ENCODE measurements at regions not wholly inside any gene's neighbourhood (a gene's known extent, or its start where the extent isn't known, plus 50 kb on each side); places are given as distances from the start of the nearest gene placed in this dataset.

DNA sequence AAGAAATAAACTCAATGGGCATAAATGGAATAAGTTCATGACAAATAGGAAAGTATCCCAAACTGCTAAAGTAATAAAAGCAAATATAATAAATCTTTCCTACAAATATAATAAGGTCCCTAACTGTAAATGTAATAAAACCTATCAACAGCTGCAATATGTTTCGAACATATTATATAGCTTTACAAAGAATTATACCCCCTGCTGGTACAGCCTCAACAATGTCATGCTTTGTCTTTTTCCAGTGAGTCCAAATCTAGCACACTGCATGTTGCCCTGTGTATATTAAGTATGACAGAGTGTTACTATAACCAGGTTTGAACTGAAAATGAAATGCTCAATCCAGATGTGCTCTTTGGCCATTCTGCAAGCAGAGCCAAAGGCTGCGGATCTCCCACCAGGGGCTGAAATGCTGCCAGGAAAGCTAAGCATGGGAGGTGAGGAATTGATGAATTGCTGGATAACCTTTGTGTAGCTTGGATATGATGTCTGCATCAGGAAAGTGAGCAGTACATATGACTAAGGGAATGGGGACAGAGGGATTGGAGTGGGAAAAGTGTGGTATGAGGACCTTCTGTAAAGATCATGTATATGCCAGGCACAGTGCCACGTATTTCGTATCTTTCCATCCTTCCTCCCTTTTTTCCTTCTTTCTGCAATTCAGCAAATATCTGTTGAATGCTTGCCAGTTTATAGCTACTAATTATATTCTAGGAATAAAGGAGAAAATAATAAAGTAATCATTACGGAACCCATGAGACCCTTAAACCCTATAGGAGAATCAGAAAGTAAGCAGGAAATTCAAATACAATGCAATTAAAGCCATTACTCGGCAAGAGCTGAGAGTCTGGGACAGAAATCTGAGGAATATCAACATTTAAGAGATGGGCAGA is 954.6 kb upstream of the LCORL start:
- Histone ChIP-seq H3K9me3 (no peaks in the 10 kb centered on the region), H3K4me1 (no peaks in the 10 kb centered on the region)
- ATAC-seq: no peak

GRCh38 chr4:18973296-18973695 is 951.7 kb upstream of the LCORL start:
- TF ChIP-seq, protein P1, sequence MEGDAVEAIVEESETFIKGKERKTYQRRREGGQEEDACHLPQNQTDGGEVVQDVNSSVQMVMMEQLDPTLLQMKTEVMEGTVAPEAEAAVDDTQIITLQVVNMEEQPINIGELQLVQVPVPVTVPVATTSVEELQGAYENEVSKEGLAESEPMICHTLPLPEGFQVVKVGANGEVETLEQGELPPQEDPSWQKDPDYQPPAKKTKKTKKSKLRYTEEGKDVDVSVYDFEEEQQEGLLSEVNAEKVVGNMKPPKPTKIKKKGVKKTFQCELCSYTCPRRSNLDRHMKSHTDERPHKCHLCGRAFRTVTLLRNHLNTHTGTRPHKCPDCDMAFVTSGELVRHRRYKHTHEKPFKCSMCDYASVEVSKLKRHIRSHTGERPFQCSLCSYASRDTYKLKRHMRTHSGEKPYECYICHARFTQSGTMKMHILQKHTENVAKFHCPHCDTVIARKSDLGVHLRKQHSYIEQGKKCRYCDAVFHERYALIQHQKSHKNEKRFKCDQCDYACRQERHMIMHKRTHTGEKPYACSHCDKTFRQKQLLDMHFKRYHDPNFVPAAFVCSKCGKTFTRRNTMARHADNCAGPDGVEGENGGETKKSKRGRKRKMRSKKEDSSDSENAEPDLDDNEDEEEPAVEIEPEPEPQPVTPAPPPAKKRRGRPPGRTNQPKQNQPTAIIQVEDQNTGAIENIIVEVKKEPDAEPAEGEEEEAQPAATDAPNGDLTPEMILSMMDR (IDR thresholded peaks at IDR 0.05 in 4 of 5, conservative IDR thresholded peaks at IDR 0.05 in 1 of 5): no peak
- no peak for TF ChIP-seq POLR2A (IDR thresholded peaks at IDR 0.05)
- intact Hi-C loops (cut with DNase I; ENCODE audit: low total_unique reads): no loop called here
- Histone ChIP-seq H3K4me1 (no peaks in the 10 kb centered on the region), H3K9me3 (no peaks in the 10 kb centered on the region), H3K4me3 (no peak overlapping the region), H3K36me3 (no peaks in the 10 kb centered on the region), H3K27me3 (no peaks in the 10 kb centered on the region), H3K27ac (no peak overlapping the region)
- ATAC-seq (no peak), DNase-seq (no peak)
- in situ Hi-C loops (cut with MboI; ENCODE audit: low sequenced_read_pairs in 4 of 4): no loop called here

More for the DNA sequence above, 954.6 kb upstream of the LCORL start:
- in situ Hi-C loops (cut with MboI; ENCODE audit: low sequenced_read_pairs in 4 of 4): no loop called here
- no peaks in the 10 kb centered on the region for H3K36me3 ChIP-seq
- TF ChIP-seq POLR2A (IDR thresholded peaks at IDR 0.05): no peak
- TF ChIP-seq, protein P1 (IDR thresholded peaks at IDR 0.05 in 4 of 5, conservative IDR thresholded peaks at IDR 0.05 in 1 of 5): no peak
- intact Hi-C loops (cut with DNase I; ENCODE audit: low total_unique reads): no loop called here
- no peaks in the 10 kb centered on the region for H3K27me3 ChIP-seq
- H3K27ac ChIP-seq: no peak overlapping the region
- no peak overlapping the region for H3K4me3 ChIP-seq
- no peak for DNase-seq

- TF ChIP-seq, protein P1 (IDR thresholded peaks at IDR 0.05 in 4 of 5, conservative IDR thresholded peaks at IDR 0.05 in 1 of 5): no peak
- TF ChIP-seq POLR2A (IDR thresholded peaks at IDR 0.05): no peak
- no peaks in the 10 kb centered on the region for H3K27me3 ChIP-seq
- no peak for ATAC-seq
- H3K4me1 ChIP-seq: no peaks in the 10 kb centered on the region
- no peaks in the 10 kb centered on the region for H3K9me3 ChIP-seq
- no peak overlapping the region for H3K27ac ChIP-seq
- DNase-seq: no peak
- in situ Hi-C loops (cut with MboI; ENCODE audit: low sequenced_read_pairs in 4 of 4): no loop called here
- intact Hi-C loops (cut with DNase I; ENCODE audit: low total_unique reads): no loop called here
- H3K4me3 ChIP-seq: no peak overlapping the region
- no peaks in the 10 kb centered on the region for H3K36me3 ChIP-seq
Measured at GRCh38 chr4:18961879-18962278, 940.3 kb upstream of the LCORL start.

- in situ Hi-C loops (cut with MboI; ENCODE audit: low sequenced_read_pairs in 4 of 4): no loop called here
- H3K9me3 ChIP-seq: no peaks in the 10 kb centered on the region
- H3K4me3 ChIP-seq: no peak overlapping the region
- no peak overlapping the region for H3K27ac ChIP-seq
- DNase-seq: no peak
- H3K4me1 ChIP-seq: no peaks in the 10 kb centered on the region
- ATAC-seq: no peak
- H3K36me3 ChIP-seq: no peaks in the 10 kb centered on the region
- intact Hi-C loops (cut with DNase I; ENCODE audit: low total_unique reads): no loop called here
- no peaks in the 10 kb centered on the region for H3K27me3 ChIP-seq
- no peak for TF ChIP-seq POLR2A (IDR thresholded peaks at IDR 0.05)
- TF ChIP-seq, protein P1 (IDR thresholded peaks at IDR 0.05 in 4 of 5, conservative IDR thresholded peaks at IDR 0.05 in 1 of 5): no peak
Measured at GRCh38 chr4:18961266-18961665, 939.7 kb upstream of the LCORL start.

Data from gastrocnemius medialis (tissue), 4 donors.